HG03064 (cell line): ENCODE measurements at regions not wholly inside any gene's neighbourhood (a gene's known extent, or its start where the extent isn't known, plus 50 kb on each side); places are given as distances from the start of the nearest gene placed in this dataset.

Experiments used
- ATAC-seq: cut with Tn5 transposase; IDR thresholded peaks from one replicate; pipeline ENCODE4 v1.9.1; 2021; ENCODE audit warnings: low read depth; ENCODE audit not compliant: unreplicated experiment

DNA sequence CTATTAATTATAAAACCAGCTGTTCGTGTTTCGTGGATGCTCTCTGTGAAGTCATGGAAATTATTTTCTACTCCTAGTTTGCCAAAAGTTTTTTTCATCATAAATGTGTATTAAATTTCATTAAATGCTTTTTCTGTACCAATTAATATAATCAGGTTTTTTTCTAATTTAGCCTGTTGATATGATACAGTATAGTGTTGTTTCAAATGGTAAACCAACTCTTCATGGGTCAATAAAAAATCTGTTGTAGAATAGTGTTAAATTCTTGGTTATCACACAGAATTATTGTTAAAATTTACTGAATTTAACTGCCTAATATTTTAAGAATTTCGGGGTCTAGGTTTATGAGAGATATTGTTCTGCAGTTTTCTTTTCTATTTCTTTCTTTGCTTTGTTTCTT lies 505.9 kb upstream of the MANEA start:
- ATAC-seq: no peak

- no peak for ATAC-seq
Observed at GRCh38 chr6:95078457-95078856, 498.9 kb upstream of the MANEA start.

DNA sequence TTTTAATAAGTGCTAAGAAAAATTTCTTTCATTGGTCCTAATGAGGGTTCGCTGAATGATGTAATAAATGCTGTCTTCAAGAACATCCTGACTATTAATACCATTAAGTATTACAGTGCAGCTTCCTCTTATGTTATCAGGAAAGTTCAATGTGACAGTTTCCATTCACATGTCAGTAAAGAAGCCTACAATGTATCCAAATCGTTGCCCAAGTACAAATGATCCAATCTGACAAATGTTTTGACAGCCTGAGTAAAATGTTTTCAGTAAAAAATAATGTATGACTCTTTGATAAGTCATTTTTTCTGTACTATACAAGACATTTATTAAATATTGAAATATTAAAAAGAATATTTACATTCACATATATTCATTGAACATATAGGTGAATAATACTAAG lies 496.1 kb upstream of the MANEA start:
- ATAC-seq: no peak

DNA sequence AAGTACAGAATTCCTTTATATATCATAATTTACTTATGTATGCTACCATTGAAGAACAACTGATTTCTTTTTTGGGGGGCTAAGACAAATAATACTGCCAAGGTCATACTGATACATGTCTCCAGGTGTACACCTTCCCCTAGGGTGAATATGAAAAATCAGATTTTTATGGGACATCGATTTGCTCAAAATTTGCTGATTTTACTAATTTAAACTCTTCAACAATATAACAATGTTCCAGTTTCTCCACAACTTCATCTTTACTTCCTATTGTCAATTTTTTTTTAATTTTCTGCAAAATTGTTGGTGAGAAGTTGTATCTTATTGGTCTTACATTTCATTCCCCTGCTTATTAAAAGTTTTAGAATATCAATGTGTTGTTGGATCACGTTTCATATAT lies 495.4 kb upstream of the MANEA start:
- ATAC-seq: no peak

DNA sequence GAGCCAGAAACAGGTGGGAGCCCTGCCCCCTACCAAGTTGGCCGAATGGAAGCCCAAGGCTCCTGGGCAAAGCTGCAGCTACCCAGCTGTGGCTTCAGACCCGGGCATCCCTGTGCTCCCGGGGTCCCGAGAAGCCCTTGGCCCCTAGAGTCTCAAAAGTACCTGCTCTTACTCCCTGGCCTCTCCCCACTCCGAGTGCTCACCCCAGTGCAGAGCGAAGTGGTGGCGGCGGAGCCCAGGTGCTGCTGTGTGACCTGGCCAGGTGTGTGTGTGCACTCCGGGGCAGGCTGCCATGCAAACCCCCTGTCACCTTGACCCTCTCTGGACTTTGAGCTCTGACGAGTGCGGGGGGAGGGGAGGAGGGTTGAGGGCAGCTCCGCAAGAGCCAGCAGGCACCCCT lies 493.8 kb upstream of the MANEA start:
- no peak for ATAC-seq

DNA sequence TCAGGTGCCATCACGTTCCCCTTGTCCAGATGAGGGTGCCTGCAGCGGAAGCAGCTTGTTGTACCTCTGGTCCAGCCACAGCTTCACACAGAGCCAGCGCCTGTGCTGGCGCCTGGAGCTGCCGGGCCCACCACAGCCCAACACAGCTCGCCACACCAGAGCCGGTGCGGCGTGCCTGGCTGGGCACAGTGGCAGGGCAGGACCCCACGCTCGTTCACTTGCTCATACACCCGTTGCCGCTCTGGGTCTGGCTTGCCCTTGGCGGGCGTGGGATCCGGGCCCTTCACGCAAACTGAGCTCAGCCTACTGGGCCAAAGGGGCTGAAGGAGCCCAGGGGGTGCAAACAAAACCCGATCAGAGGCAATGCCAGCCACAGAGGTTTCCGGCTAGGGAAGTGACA lies 492.5 kb upstream of the MANEA start:
- ATAC-seq: no peak

DNA sequence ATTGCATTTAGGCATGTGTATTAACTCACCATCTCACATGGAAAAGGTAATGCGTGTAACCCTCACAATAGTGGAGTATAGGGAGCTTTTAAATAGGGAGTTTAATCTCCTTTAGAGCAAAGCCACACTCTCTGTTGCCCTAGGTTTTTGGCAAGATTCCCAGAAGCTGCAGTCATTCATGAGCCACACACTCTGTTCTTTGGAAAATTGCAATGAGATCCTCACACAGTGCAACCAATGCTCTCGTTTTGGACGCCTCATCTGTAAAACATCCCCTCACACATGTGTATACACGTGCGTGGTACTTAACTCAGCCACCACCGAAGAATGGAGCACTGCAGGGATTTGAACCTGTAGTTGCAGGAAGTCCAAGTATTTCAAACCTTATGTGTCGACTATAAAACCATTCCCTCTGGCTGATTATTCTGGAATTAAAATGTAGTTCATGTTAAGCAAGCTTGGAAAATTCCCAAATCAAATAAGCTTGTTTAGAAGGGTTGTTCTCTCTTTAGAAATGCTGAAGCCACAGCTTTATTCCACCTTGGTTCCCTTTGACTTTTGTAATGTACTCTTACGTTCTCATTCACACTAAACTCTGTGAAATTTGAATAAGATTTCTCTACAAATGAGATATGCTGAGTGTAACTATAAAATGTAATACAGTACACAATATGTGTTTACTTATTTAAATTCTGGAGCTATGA lies 489.8 kb upstream of the MANEA start:
- ATAC-seq: no peak

- ATAC-seq: peak; percentile 86
Observed at GRCh38 chr6:95091823-95092436, 485.4 kb upstream of the MANEA start.

DNA sequence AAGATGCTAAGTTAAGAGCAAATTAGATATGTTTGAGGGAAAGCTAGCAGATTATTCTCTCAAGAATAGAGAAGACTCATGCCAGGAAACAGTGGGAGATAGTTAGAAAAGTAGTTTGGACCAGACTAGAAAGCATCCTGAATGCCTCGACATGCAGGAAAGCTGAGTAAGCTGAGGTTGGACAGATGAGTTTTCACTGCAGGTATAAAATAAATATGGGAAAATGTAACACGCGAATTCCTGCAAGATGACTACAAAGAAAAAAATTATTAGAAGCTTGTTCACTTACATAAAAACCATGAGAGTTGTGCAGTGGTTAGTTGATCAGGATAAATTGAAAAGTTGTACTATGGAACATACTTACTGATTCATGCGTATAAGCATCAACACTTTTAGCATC lies 484.2 kb upstream of the MANEA start:
- ATAC-seq: no peak

GRCh38 chr6:95094751-95095663 lies 482.3 kb upstream of the MANEA start:
- ATAC-seq: no peak

DNA sequence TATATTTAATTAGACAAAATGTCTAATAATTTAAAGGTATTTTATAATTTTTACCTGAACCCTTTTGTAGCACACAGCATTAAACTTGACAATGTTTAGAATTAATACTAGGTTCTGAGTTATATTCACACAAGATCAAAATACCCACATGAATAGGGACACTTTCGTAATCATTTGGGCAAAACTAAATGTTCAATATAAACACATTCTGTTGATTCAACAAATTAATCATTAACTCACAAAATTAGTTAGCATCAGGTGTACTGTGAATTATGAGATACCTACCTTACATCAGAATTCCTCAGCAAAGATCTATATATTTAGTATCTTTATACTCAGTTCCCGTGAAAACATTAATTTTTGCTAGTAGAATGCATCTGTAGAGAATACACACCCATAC lies 481.5 kb upstream of the MANEA start:
- no peak for ATAC-seq

- no peak for ATAC-seq
Observed at GRCh38 chr6:95099410-95099809, 477.9 kb upstream of the MANEA start.

GRCh38 chr6:95109212-95109611 lies 468.1 kb upstream of the MANEA start:
- no peak for ATAC-seq

DNA sequence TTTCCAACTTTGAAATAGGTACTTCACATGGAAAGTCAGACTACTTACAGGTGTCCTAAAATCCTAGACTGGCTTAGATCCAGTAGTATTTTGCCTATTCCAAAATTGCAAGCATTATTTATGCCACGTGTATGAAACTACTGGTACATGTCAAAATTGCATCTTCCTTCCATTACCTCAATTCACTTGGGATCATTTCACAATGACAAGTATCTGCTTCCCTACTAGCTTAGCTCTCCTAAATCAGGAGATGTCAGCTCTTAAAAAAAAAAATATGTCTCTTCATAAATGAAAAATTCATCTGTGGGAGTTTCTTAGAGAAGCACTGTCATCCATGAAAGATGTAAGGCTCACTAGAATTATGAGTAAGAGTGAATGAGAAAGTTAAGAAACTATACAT lies 466.6 kb upstream of the MANEA start:
- ATAC-seq: no peak

DNA sequence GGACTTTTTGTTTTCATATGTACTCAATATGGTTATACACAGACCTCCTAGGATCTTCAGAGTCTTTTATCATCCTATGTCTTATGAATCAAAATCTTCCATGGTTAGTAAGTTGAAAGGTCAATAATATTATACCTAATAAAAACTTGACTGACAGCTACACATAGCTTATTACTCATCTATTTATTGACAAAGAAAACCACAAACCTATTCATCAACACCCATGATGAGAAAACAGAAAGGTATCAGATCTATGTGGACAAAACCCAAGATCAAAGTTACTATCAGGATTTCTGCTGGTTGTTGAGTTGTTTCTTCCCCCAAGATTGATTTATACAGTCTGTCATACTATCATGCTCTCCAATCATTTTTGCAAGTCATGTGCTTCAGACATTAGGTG lies 460.1 kb upstream of the MANEA start:
- ATAC-seq: no peak

- no peak for ATAC-seq
Observed at GRCh38 chr6:95119927-95120326, 457.4 kb upstream of the MANEA start.

DNA sequence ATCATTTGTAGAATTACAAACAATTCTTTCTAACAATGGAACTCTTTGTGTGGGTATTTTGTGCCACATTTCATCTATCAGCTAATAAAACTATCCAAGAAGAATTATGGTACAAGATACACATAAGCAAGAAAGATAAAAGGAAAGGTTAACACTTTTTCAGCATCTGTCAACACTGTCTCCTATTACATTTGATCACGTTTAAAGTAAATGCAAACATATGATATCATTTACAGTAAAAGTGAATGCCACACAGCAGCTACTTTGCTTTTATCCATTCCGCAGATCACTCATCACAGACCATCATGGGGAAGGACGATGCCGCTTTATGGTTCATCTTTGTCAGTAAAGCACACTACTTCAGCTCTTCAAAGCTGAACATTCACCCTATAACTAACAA lies 456.4 kb upstream of the MANEA start:
- no peak for ATAC-seq

DNA sequence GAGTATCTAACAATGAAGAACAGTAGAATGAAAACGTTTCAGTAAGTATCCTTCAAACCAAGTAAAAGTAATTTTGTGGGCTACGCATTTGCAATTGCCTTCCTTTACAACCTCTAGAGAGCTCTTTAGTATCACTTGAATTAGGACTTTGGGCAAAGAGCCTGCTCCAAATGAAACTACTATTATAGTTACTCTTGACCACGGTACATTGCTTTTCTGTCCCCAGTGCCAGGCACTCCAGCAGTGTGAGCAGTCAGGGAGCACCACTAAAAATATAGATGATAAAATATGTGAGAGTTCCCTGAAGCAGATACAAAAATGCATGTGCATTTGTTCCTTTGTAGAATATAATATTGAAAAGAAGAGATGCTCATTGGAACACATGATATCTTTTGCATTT lies 450.1 kb upstream of the MANEA start:
- no peak for ATAC-seq

- no peak for ATAC-seq
Observed at GRCh38 chr6:95128439-95128838, 448.9 kb upstream of the MANEA start.

GRCh38 chr6:95128947-95129346 lies 448.4 kb upstream of the MANEA start:
- ATAC-seq: no peak

- ATAC-seq: no peak
Observed at GRCh38 chr6:95133578-95133977, 443.8 kb upstream of the MANEA start.

- ATAC-seq: no peak
Observed at GRCh38 chr6:95135182-95135581, 442.2 kb upstream of the MANEA start.
